ENCODE measurements at regions not wholly inside any gene's neighbourhood (a gene's known extent, or its start where the extent isn't known, plus 50 kb on each side); places are given as distances from the start of the nearest gene placed in this dataset.

DNA sequence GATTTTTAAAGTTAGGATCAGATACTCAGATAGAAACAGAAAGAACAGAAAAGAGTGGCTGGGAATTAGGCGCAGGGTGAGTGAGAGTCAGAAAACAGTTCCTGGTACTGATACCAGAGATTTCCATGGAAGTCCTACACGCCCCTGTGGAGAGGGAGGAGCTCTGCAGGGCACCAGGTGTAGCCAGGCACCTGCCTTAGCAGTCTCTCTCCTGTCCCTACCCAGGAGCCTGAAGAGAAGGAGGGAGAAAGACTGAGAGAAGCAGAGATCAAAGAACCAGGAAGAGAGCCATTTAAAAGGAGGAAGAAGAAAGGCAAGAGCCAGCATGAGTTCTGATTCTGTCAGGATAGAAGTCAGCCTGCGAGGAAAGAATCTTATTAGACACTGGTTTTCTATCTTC is 65.0 kb downstream of the CBLN1 start:
- DNase-seq: no peak

- DNase-seq: no peak
Measured at GRCh38 chr16:49213594-49213993, 68.0 kb downstream of the CBLN1 start.

DNA sequence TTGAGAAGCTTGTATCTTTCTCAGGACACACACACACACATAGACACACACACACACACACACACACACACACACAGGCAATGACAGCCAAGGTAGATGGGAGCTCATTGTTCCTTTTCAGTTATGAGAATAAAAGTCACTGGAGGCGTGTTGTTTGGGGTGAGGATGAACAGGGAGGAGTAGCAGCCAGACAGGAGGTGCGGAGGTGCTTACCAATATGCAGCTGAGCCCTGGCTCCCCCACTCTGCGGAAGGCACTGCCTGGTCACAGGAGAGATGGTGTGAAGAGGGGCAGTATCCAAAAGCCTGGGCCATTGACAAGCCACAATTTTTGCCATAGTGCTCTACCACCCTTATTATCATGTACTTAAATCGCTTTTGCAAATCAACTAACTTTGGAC is 77.4 kb downstream of the CBLN1 start:
- no peak for DNase-seq

DNA sequence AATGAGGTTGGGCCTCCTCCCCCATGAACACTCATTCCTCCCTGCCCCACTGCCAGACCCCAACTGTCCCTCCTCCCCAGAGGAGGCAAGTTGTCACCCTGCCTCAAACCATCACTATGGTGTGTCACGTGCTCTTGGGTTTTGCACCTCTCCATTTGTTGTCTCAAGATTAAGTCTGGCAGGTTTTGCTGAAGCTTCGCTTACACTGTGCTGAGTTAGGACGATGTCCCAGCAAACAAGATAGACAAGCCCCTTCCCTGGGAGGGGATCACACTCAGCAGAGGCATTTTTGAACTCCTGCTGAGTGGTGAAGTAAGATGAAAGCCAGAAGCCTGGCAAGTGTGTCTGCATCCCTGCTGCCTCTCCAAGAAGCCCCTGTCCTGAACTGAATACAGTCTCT is 78.3 kb downstream of the CBLN1 start:
- no peak for DNase-seq

GRCh38 chr16:49201118-49201517 is 80.5 kb downstream of the CBLN1 start:
- no peak for DNase-seq

- DNase-seq: no peak
Measured at GRCh38 chr16:49200223-49200820, 81.3 kb downstream of the CBLN1 start.

- no peak for DNase-seq
Measured at GRCh38 chr16:49195237-49195548, 86.4 kb downstream of the CBLN1 start.

DNA sequence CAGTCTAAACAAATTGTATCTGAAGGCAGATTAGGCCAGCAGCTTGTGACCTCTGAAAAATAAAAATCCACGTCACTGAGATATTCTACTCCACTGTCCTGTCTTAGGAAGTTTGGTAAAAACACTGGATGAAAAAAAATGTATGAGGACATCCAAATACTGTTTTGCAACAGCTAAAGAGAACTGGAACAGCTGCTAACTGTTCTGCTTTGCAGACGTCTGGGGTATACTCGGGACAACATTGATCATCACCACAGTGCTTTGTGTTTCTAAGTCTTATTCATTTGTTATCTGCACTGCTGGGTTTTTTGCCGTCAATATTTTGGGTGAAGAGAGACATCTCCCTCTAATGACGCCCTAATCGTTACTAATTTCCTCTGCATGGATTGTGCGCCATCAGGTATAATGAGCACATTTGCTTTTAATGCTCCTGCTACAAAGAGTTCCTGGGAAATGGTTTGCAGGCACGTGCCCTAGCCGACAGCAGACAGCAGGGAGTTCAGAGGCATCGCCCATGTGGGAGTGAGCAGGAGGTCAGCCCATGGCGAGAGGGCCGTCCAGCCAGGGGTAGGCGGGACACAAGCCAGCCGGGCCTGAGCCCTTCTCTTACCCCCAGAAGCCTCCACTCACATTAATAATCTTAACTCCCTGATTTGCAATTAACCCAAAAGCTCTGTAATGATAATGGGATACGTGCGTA is 87.0 kb downstream of the CBLN1 start:
- no peak for DNase-seq

GRCh38 chr16:49193596-49193995 is 88.0 kb downstream of the CBLN1 start:
- DNase-seq: no peak

DNA sequence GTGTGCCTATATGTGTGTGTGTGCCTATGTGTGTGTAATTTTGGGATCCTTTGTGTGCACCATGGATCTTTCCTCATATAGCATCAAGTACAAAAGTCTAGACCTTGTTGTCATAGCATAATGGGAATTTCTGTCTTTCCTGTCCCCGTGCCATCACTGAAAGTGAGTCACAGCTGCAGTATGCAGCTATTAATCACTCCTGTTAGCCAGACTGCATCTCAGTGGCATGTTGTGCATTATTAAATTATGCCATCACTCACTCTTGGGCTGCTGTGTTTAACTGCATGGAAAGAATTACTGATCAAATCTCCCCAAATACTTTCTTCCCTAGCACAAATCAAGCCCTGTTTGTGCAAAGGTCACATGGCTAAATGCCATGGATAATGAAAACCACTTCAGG is 92.4 kb downstream of the CBLN1 start:
- DNase-seq: no peak

GRCh38 chr16:49183911-49184310 is 97.7 kb downstream of the CBLN1 start:
- DNase-seq: no peak

GRCh38 chr16:49181791-49182518 is 99.7 kb downstream of the CBLN1 start:
- no peak for DNase-seq

DNA sequence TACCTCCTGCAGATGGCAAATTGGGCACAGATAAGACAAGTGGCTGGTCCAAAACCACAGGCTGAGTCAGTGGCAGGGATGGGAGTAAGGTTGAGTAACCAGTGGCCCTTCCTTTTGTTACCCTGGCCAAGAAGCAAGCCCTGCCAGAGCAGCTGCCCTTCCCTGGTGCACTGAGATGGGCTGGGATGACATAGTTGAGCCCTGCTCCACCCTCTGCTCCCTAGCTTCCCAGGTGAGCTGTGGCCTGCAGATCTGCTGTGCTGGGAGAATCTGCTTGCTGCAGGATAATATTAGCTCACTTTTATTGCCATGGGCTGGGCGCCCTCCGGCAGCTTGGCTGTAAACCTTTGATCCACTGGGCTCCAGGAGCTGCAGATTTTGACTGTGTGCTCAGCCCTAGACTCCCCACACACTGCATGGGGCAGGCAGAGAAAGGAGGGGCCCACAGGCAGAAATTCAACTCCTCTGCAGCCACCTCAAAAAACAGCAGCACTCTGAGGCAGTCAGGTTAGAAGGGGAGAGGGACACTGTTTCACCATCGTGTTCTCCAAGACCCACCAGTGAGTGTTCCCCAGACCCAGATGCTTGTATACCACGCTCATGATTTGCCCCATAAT is 101.8 kb downstream of the CBLN1 start:
- no peak for DNase-seq

DNA sequence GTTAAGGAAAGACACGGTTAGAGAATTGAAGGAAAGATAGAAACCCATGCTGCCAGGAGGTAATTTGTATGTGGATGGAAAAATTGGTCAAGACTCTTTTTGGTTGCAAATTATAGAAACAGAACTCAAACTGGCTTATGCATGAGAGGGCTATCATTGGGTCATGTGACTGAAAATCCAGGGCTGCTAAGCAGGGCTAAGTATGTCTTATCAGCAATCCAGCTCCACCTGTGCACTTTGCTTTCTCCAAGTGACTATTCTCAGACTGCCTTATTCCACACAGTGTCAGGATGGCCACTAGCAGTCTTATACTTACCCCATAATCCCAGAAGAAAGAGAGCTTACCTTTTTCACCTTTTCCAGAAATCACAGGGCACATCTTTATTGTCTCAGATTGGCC is 113.5 kb downstream of the CBLN1 start:
- DNase-seq: no peak

DNA sequence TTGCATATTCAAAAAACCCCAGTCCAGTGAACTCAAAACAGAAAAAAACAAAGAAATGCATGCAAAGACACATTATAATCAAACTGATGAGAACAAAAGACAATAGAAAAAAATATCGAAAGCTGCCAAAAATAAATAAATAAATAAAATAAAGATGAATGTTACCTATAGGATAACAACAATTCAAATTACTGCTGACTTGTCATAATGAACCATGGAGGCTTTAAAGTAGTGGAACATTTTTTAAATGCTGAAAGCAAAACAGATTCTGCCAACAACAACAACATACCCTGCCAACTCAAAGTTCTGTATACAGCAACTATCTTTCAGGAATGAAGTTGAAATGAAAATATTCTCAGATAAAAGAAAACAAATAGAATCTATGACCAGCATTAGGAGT is 116.6 kb downstream of the CBLN1 start:
- DNase-seq: no peak

DNA sequence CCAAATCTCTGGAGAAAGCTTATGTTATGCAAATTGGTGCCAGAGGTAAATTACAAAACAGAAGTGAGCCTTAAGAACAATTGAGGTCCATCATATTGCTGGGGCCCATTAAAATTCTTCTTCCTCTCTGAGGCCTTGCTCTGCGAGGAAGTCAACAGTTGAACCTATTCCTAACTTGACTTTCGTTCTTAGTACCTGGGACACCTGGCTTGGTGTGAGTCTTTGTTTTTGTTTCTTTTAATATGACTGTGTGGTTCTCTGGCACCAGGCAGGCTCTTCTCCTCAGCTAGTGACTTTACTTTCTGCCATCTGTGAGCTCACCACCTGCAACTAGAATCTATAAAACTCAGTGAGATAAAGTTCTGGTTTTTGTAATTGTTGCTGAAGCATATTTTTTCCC is 120.4 kb downstream of the CBLN1 start:
- DNase-seq: no peak

GRCh38 chr16:49158029-49158642 is 123.5 kb downstream of the CBLN1 start:
- no peak for DNase-seq

DNA sequence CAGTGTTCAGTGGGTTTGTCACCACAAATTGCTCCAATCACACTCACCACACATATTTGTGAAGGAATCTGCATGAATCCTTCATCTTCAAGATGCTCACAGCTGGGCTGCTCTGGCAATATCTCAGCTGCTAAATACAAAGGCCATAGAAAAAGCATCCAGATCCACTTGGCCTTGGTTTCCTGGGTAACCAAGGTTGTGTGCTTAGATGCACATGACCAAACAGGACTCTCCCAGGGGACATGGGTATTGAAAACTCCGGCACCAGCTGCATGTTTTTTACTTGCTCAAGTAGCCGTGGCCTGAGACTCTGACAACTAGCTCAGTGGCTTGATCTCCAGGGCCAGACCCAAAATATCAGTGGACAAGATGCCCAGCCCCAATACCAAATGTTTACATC is 131.3 kb downstream of the CBLN1 start:
- no peak for DNase-seq

- DNase-seq: no peak
Measured at GRCh38 chr16:49148410-49148809, 133.2 kb downstream of the CBLN1 start.

DNA sequence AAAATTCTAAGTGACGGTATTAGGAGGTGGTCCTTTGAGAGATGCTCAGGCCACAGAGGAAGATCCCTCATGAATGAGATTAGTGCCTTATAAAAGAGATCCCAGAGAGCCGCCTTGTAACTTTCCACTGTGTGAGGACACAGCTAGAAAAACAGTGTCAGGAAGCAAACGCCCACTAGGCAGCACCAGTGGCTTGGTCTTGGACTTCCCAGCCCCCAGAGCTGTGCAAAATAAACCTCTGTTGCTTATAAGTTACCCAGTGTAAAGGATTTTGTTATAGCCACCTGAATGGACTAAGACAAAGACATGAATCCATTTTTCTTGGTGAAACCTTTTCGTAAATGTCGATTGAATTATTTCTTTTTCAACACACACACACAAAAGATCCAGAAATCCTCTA is 141.0 kb downstream of the CBLN1 start:
- DNase-seq: no peak

- no peak for DNase-seq
Measured at GRCh38 chr16:49130397-49130796, 151.2 kb downstream of the CBLN1 start.

DNA sequence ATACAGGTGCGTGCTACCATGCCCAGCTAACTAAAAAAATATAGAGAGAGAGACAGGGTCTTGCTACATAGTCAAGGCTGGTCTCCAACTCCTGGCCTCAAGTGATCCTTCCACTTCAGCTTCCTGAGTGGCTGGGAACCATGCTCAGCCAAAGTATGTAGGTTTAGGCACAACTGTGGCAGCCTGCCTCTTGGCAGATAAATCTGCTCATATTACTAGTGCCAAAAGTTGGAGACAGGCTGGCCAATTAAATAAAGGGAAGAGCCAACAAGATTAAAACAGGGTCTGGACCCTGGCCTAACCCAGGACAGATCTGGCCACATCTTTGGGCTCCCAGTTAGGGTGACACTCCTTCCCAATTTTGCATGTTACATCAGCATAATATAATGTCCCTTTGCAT is 151.7 kb downstream of the CBLN1 start:
- DNase-seq: no peak

DNA sequence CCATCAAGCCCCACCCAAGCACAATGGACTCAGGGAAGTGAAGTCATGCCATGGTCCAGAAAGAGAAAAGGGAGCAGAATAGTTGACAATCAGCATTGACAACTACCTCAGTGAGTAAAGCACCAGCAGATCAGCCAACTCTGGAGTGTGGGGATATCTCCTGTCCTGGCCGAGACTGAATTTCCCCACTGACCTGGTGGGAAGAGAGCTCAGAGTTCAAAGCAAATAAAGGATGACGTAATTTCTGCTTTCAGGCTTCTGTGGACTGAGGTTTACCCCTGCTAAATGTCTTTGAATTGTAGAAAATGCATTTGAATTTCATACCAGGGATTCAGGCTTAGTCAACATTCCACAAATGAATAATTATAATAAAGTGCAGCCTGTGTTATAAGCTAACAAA is 152.9 kb downstream of the CBLN1 start:
- DNase-seq: no peak

GRCh38 chr16:49127103-49127502 is 154.5 kb downstream of the CBLN1 start:
- no peak for DNase-seq

Data from GOT3 (cell line).